DMS114 treated with DMSO at 0.1 percent for 48 hours (cell line): ENCODE measurements at regions not wholly inside any gene's neighbourhood (a gene's known extent, or its start where the extent isn't known, plus 50 kb on each side); places are given as distances from the start of the nearest gene placed in this dataset.

Source experiments
- DNase-seq: peaks from one replicate; lab custom pipeline; 2025; ENCODE audit not compliant: unreplicated experiment; lab: John Stamatoyannopoulos, UW

- DNase-seq, result no peak
Measured at GRCh38 chr6:144646093-144647056, 361.2 kb downstream of the UTRN start.

GRCh38 chr6:144647406-144647964, 362.4 kb downstream of the UTRN start:
- DNase-seq, result no peak

GRCh38 chr6:144647971-144648651, 363.0 kb downstream of the UTRN start:
- DNase-seq, result no peak

GRCh38 chr6:144649085-144649484, 363.9 kb downstream of the UTRN start:
- DNase-seq, result no peak

GRCh38 chr6:144651234-144651633, 366.1 kb downstream of the UTRN start:
- DNase-seq, result no peak

GRCh38 chr6:144652292-144652891, 367.3 kb downstream of the UTRN start:
- no peak for DNase-seq

- DNase-seq, result no peak
Measured at GRCh38 chr6:144653885-144654505, 368.9 kb downstream of the UTRN start.

- no peak for DNase-seq
Measured at GRCh38 chr6:144654506-144654905, 369.4 kb downstream of the UTRN start.

GRCh38 chr6:144655376-144655775, 370.2 kb downstream of the UTRN start:
- DNase-seq, result no peak

- DNase-seq, result no peak
Measured at GRCh38 chr6:144657691-144658090, 372.6 kb downstream of the UTRN start.

GRCh38 chr6:144659202-144660182, 374.4 kb downstream of the UTRN start:
- no peak for DNase-seq

GRCh38 chr6:144660561-144661115, 375.5 kb downstream of the UTRN start:
- no peak for DNase-seq

- DNase-seq, result no peak
Measured at GRCh38 chr6:144661116-144661806, 376.1 kb downstream of the UTRN start.

- no peak for DNase-seq
Measured at GRCh38 chr6:144662812-144663365, 377.8 kb downstream of the UTRN start.

- DNase-seq, result no peak
Measured at GRCh38 chr6:144664281-144664680, 379.1 kb downstream of the UTRN start.

- no peak for DNase-seq
Measured at GRCh38 chr6:144664947-144665346, 379.8 kb downstream of the UTRN start.

GRCh38 chr6:144665932-144666450, 380.9 kb downstream of the UTRN start:
- DNase-seq, result no peak

- DNase-seq, result no peak
Measured at GRCh38 chr6:144666781-144667180, 381.6 kb downstream of the UTRN start.
